ENCODE measurements at regions not wholly inside any gene's neighbourhood (a gene's known extent, or its start where the extent isn't known, plus 50 kb on each side); places are given as distances from the start of the nearest gene placed in this dataset.

- no peak for TF ChIP-seq CTCF (IDR thresholded peaks at IDR 0.05)
- no peak for TF ChIP-seq POLR2AphosphoS5 (IDR thresholded peaks at IDR 0.05; ENCODE audit: low read depth, low read length)
- TF ChIP-seq, protein P1, sequence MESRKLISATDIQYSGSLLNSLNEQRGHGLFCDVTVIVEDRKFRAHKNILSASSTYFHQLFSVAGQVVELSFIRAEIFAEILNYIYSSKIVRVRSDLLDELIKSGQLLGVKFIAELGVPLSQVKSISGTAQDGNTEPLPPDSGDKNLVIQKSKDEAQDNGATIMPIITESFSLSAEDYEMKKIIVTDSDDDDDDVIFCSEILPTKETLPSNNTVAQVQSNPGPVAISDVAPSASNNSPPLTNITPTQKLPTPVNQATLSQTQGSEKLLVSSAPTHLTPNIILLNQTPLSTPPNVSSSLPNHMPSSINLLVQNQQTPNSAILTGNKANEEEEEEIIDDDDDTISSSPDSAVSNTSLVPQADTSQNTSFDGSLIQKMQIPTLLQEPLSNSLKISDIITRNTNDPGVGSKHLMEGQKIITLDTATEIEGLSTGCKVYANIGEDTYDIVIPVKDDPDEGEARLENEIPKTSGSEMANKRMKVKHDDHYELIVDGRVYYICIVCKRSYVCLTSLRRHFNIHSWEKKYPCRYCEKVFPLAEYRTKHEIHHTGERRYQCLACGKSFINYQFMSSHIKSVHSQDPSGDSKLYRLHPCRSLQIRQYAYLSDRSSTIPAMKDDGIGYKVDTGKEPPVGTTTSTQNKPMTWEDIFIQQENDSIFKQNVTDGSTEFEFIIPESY (IDR thresholded peaks at IDR 0.05; ENCODE audit: borderline replicate concordance, low read depth): no peak
- no peak for TF ChIP-seq SIN3A (IDR thresholded peaks at IDR 0.05; ENCODE audit: borderline replicate concordance, low read depth, low read length)
- TF ChIP-seq, protein P2, sequence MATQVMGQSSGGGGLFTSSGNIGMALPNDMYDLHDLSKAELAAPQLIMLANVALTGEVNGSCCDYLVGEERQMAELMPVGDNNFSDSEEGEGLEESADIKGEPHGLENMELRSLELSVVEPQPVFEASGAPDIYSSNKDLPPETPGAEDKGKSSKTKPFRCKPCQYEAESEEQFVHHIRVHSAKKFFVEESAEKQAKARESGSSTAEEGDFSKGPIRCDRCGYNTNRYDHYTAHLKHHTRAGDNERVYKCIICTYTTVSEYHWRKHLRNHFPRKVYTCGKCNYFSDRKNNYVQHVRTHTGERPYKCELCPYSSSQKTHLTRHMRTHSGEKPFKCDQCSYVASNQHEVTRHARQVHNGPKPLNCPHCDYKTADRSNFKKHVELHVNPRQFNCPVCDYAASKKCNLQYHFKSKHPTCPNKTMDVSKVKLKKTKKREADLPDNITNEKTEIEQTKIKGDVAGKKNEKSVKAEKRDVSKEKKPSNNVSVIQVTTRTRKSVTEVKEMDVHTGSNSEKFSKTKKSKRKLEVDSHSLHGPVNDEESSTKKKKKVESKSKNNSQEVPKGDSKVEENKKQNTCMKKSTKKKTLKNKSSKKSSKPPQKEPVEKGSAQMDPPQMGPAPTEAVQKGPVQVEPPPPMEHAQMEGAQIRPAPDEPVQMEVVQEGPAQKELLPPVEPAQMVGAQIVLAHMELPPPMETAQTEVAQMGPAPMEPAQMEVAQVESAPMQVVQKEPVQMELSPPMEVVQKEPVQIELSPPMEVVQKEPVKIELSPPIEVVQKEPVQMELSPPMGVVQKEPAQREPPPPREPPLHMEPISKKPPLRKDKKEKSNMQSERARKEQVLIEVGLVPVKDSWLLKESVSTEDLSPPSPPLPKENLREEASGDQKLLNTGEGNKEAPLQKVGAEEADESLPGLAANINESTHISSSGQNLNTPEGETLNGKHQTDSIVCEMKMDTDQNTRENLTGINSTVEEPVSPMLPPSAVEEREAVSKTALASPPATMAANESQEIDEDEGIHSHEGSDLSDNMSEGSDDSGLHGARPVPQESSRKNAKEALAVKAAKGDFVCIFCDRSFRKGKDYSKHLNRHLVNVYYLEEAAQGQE (IDR thresholded peaks at IDR 0.05; ENCODE audit: low read depth, low read length): no peak
- no peak for TF ChIP-seq RFX5 (IDR thresholded peaks at IDR 0.05; ENCODE audit: low read length)
- TF ChIP-seq FOSL2 (IDR thresholded peaks at IDR 0.05; ENCODE audit: borderline replicate concordance, low read depth): no peak
Observed at GRCh38 chr5:124397317-124397716, 349.1 kb downstream of the ZNF608 start.

All from SK-N-SH (cell line).